NCI-H446 (cell line): ENCODE measurements at regions not wholly inside any gene's neighbourhood (a gene's known extent, or its start where the extent isn't known, plus 50 kb on each side); places are given as distances from the start of the nearest gene placed in this dataset.
A peak's percentile ranks its signal among the peaks of the same experiment; 100 is the strongest.
"Not testable (repeated sequence)": the region's sequence is repeated elsewhere in the genome, so short reads cannot be mapped to it uniquely, and the experiment has no call there.

ENCODE experiments used
- DNase-seq, 2 experiments: peaks; one replicate each; lab custom pipeline; 2025; lab: John Stamatoyannopoulos, UW

DNA sequence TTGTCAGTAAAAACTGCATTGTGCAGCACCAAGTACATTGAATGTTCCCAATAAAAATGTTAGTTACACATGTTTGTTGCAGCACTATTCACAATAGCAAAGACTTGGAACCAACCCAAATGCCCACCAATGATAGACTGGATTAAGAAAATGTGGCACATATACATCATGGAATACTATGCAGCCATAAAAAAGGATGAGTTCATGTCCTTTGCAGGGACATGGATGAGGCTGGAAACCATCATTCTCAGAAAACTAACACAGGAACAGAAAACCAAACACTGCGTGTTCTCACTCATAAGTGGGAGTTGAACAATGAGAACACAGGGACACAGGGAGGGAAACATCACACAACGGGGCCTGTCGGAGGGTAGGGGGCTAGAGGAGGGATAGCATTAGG, 401.3 kb upstream of the NR5A2 start:
- DNase-seq: not testable (repeated sequence)

GRCh38 chr1:199629624-199630023, 397.9 kb upstream of the NR5A2 start:
- no peak for DNase-seq

- no peak for DNase-seq
Observed at GRCh38 chr1:199639453-199639852, 388.1 kb upstream of the NR5A2 start.

DNA sequence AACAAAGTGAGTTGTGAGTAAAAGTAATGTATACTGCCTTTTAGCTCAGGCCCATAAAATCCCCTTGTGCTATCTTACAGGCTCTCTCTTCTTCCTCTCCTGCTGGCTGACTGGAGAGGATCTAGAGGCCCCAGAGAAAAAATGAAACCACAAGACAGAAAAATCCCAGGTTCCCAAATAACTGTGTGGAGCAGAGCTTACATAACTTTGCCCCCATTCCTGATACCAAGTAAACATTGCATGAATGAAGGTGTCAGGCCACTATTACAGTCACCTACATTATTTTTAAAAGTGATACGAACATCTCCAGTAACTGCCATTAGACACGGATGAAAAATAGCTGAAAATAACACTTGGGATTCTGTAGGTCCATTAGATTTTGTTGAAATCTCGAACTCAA, 386.0 kb upstream of the NR5A2 start:
- no peak for DNase-seq

- no peak for DNase-seq
Observed at GRCh38 chr1:199644912-199645311, 382.6 kb upstream of the NR5A2 start.

- DNase-seq: peak in 1 of 2 experiments; percentile 24
Observed at GRCh38 chr1:199646761-199647160, 380.7 kb upstream of the NR5A2 start.

- no peak for DNase-seq
Observed at GRCh38 chr1:199657449-199657848, 370.1 kb upstream of the NR5A2 start.

- DNase-seq: no peak
Observed at GRCh38 chr1:199660071-199660470, 367.4 kb upstream of the NR5A2 start.

- DNase-seq: no peak
Observed at GRCh38 chr1:199665371-199665770, 362.1 kb upstream of the NR5A2 start.

DNA sequence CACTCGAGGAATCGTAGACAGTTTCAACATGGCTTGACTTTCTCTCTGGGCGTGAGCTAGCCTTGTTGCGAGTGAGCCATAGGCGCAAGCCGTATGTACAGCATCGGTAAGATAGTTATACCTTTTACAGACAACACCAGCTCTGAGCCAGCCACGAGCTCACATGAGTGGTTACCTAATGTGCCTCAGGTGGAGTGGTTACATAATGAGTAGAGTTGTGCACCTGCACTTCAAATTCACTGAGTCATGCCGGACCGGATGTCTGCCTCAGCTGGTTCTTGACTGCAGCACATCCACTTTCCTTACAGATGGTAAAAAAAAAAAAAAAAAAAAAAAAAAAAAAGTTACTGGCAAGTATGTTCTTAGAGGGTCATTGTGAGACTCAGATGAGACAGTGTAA, 360.4 kb upstream of the NR5A2 start:
- DNase-seq: no peak

- DNase-seq: no peak
Observed at GRCh38 chr1:199669916-199670315, 357.6 kb upstream of the NR5A2 start.

DNA sequence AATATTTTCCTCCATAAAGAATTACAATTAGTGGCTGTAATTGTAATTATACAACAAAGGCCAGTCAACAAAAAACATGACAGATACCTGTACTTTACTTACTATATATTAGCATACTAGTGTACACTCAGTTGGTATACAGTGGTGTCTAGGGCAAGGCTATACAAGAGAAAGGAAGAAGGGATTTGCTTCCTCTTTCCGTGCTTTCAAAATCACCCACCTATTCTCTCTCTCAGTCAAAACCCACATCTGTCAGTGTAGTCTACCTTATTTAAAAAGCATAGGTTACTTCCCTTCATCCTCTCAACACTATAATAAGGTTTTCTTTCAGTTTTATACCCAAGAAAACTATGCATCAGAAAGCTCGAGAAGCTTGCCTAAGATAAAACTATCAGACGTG, 355.8 kb upstream of the NR5A2 start:
- DNase-seq: no peak

GRCh38 chr1:199675937-199676336, 351.6 kb upstream of the NR5A2 start:
- DNase-seq: no peak

GRCh38 chr1:199678771-199679170, 348.7 kb upstream of the NR5A2 start:
- no peak for DNase-seq

DNA sequence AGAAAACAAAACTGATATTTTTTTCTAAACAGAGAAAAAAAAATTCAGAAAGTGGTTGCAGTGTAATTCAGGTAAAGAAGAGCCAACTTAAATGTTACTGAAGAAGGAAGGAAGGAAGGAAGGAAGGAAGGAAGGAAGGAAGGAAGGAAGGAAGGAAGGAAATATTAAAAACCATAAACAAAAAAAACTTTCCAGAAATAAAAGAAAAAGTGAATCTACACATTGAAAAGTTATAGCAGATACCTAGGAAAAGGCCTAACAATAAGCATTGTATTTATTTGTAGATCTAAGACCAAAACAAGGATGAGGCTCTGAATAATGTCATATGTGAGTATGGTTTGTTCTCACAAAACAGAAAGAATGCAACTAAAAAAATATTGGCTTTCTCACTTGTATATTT, 345.4 kb upstream of the NR5A2 start:
- DNase-seq: no peak

DNA sequence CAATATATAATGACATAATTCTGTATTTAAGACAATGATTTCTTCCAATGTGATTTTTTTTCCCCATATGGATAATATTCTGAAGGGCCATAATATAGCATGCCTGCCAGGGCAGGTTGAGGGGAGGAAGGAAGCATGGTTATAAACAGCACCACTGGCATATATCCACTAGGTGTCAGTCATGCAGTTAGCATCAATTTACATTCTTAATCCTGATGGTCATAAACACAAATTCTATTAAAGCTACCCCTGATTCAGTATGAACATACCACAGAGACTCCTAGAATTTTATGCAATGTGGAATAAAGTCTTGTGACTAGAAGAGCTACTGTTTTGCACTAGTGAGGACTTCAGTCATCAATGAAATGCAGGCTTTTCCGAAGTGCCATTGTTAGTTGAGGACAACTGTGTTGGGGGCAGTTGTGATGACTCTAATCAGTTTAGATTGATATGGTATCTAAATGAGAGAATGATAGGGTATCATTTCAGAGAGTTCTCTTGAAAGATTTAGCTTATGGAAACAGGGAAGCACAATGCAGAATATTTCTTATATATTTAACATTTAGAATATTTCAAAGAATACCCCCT, 342.7 kb upstream of the NR5A2 start:
- DNase-seq: peak; percentile 33 to 55

DNA sequence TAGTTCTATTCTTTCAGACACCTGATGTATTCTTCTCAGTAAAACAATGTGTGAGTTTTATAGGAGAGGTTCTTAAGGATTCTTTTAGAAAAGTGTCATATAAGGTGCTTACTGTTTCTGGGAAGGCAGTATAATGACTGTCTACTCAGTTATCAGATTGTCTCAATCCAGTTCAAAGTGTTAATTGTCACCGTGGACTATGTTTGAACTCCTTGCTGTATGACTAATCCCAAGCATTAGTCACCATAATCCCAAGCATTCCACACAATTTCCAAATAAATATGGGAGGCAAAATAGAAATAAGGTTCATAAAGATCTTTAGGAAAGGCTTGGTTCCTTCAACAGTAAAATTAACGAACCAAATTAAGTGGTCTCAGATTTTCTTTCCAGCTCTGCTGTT, 342.1 kb upstream of the NR5A2 start:
- no peak for DNase-seq

- no peak for DNase-seq
Observed at GRCh38 chr1:199687321-199687720, 340.2 kb upstream of the NR5A2 start.

GRCh38 chr1:199688133-199688676, 339.3 kb upstream of the NR5A2 start:
- no peak for DNase-seq

- no peak for DNase-seq
Observed at GRCh38 chr1:199688774-199689173, 338.7 kb upstream of the NR5A2 start.

- no peak for DNase-seq
Observed at GRCh38 chr1:199690496-199690895, 337.0 kb upstream of the NR5A2 start.

GRCh38 chr1:199691540-199691939, 336.0 kb upstream of the NR5A2 start:
- no peak for DNase-seq

- DNase-seq: no peak
Observed at GRCh38 chr1:199693724-199694123, 333.8 kb upstream of the NR5A2 start.

DNA sequence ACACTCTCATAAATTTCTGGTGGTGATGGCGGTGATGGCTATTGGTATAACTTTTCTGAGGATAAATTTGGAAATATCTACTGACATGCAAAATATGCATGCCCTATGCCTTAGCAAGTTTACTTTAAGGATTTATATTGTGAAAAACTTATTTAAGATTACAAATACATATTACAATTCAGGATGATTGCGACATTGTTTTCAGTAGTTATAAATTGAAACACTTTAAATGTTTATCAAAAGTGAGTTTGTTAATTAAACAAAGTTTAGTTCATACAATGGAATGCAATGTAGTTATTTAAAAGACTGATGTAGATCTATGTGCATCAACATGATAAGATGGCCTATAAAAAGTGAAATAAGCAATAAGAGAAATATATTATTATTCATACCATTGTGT, 331.3 kb upstream of the NR5A2 start:
- DNase-seq: no peak
